Activated naive CD4-positive, alpha-beta T cell treated with anti-CD3 and anti-CD28 coated beads for 36 hours (primary cell): ENCODE measurements at regions not wholly inside any gene's neighbourhood (a gene's known extent, or its start where the extent isn't known, plus 50 kb on each side); places are given as distances from the start of the nearest gene placed in this dataset.

Source experiments
- CTCF ChIA-PET: fragments of 350-600 bp; sonication (Branson Sonifier 250); formaldehyde crosslinking; loops from one replicate; lab custom pipeline; 2021; ENCODE audit warnings: antibody characterized with exemption; lab: Charles Lee
- DNase-seq: peaks from one replicate; pipeline ENCODE4 v3.0.0-alpha.2; 2020
- H3K27ac Mint-ChIP-seq: one replicate; pipeline ENCODE4 v1.8.0; 2021; ENCODE audit warnings: mild to moderate bottlenecking, mixed read lengths
- H3K27me3 Mint-ChIP-seq: one replicate; pipeline ENCODE4 v1.8.0; 2021; ENCODE audit warnings: low read depth, mixed read lengths
- H3K36me3 Mint-ChIP-seq: one replicate; pipeline ENCODE4 v1.8.0; 2021; ENCODE audit warnings: low read depth, mixed read lengths
- H3K4me1 Mint-ChIP-seq: one replicate; pipeline ENCODE4 v1.8.0; 2021; ENCODE audit warnings: low read depth, mixed read lengths
- H3K4me3 Mint-ChIP-seq: one replicate; pipeline ENCODE4 v1.8.0; 2021; ENCODE audit warnings: mild to moderate bottlenecking, moderate library complexity, mixed read lengths
- H3K9me3 Mint-ChIP-seq: one replicate; pipeline ENCODE4 v1.8.0; 2021; ENCODE audit warnings: mixed read lengths
- intact Hi-C: fragments of 100-400 bp; cut with micrococcal nuclease; formaldehyde crosslinking; loops from one replicate; pipeline ENCODE4 v1.15.1; 2023

DNA sequence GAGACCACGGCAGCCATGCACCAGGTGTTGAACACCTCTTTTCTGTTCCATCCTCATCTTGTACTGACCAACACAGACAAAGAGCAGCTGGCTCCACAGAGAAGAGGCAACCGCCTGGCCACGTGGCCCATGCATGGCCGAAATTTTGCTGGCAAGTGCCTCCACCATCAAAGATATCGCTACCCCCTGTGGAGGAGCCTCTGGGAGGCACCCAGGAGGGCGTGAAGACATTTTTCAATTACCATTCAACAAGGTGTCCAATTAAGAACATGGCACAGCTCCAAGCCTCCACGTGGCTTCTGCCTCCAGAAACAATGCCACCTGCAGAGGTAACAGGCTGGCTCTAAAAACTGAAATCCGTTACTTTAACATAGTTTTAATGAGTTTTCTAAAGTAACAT, 54.4 kb upstream of the CKS2 start:
- no peak for DNase-seq
- intact Hi-C loops: no loop called here
- Mint-ChIP-seq H3K36me3 (no peaks in the 10 kb centered on the region), H3K4me3 (no peak overlapping the region), H3K9me3 (no peaks in the 10 kb centered on the region), H3K4me1 (no peaks in the 10 kb centered on the region), H3K27me3 (no peaks in the 10 kb centered on the region), H3K27ac (no peak overlapping the region)
- CTCF ChIA-PET: no interaction called here

DNA sequence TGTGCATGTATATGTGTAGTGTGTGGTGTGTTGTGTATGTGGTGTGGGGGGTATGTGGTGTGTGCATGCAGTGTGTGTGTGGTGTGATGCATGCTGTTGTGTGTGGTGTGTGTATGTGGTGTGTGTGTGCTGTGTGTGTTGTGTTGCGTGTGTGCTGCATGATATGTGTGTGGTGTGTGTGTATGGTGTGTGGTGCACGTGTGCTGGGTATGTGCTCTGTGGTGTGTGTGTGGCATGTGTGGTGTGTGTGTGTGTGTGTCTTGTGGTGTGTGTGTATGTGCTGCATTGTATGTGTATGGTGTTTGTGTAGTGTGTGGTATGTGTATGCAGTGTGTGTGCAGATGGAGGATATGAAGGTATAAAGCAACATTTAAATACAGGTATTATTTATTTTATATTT, 50.5 kb upstream of the CKS2 start:
- intact Hi-C loops: no loop called here
- no peak overlapping the region for H3K4me3 Mint-ChIP-seq
- no peaks in the 10 kb centered on the region for H3K4me1 Mint-ChIP-seq
- no peaks in the 10 kb centered on the region for H3K36me3 Mint-ChIP-seq
- CTCF ChIA-PET: no interaction called here
- no peak for DNase-seq
- H3K9me3 Mint-ChIP-seq: no peaks in the 10 kb centered on the region
- H3K27me3 Mint-ChIP-seq: no peaks in the 10 kb centered on the region
- H3K27ac Mint-ChIP-seq: no peak overlapping the region
